ENCODE measurements at regions not wholly inside any gene's neighbourhood (a gene's known extent, or its start where the extent isn't known, plus 50 kb on each side); places are given as distances from the start of the nearest gene placed in this dataset.
A peak's percentile ranks its signal among the peaks of the same experiment; 100 is the strongest.

GRCh38 chr4:128709268-128709667 lies 100.2 kb upstream of the JADE1 start:
- TF ChIP-seq POLR2AphosphoS5 (IDR thresholded peaks at IDR 0.05) (no peak), POLR2A (IDR thresholded peaks at IDR 0.05) (no peak), CTCF (IDR thresholded peaks at IDR 0.05) (no peak)
- intact Hi-C loops (cut with DNase I; ENCODE audit: low total_unique reads), result no loop called here
- H3K27me3 ChIP-seq, result no peaks in the 10 kb centered on the region
- H3K4me1 ChIP-seq, result no peaks in the 10 kb centered on the region
- H3K36me3 ChIP-seq, result no peaks in the 10 kb centered on the region
- no peaks in the 10 kb centered on the region for H3K9me3 ChIP-seq
- H3K4me3 ChIP-seq, result no peak overlapping the region
- DNase-seq (ENCODE audit: low spot score in 2 of 2), result no peak
- no peak overlapping the region for H3K27ac ChIP-seq

GRCh38 chr4:128707864-128708263 lies 101.6 kb upstream of the JADE1 start:
- intact Hi-C loops (cut with DNase I; ENCODE audit: low total_unique reads), result no loop called here
- Histone ChIP-seq H3K4me3 (peak overlapping the region in 2 of 3 donors; percentile 4 to 13), H3K4me1 (no peaks in the 10 kb centered on the region), H3K27ac (peak overlapping the region in 1 of 2 donors; percentile 43), H3K27me3 (no peaks in the 10 kb centered on the region), H3K36me3 (no peaks in the 10 kb centered on the region), H3K9me3 (no peaks in the 10 kb centered on the region)
- TF ChIP-seq CTCF (IDR thresholded peaks at IDR 0.05), result no peak
- no peak for TF ChIP-seq POLR2AphosphoS5 (IDR thresholded peaks at IDR 0.05)
- no peak for DNase-seq (ENCODE audit: low spot score in 2 of 2)

- H3K36me3 ChIP-seq, result no peaks in the 10 kb centered on the region
- H3K9me3 ChIP-seq, result no peaks in the 10 kb centered on the region
- intact Hi-C loops (cut with DNase I; ENCODE audit: low total_unique reads), result no loop called here
- H3K27me3 ChIP-seq, result no peaks in the 10 kb centered on the region
- no peak for TF ChIP-seq CTCF (IDR thresholded peaks at IDR 0.05)
- no peak for TF ChIP-seq POLR2AphosphoS5 (IDR thresholded peaks at IDR 0.05)
- no peak for TF ChIP-seq POLR2A (IDR thresholded peaks at IDR 0.05)
- no peak overlapping the region for H3K4me3 ChIP-seq
- H3K4me1 ChIP-seq, result no peaks in the 10 kb centered on the region
- H3K27ac ChIP-seq, result no peak overlapping the region
- no peak for DNase-seq (ENCODE audit: low spot score in 2 of 2)
Observed at GRCh38 chr4:128703948-128704347, 105.6 kb upstream of the JADE1 start.

- H3K36me3 ChIP-seq, result no peaks in the 10 kb centered on the region
- no peak overlapping the region for H3K4me3 ChIP-seq
- intact Hi-C loops (cut with DNase I; ENCODE audit: low total_unique reads), result no loop called here
- H3K27ac ChIP-seq, result no peak overlapping the region
- H3K9me3 ChIP-seq, result no peaks in the 10 kb centered on the region
- no peak for DNase-seq (ENCODE audit: low spot score in 2 of 2)
- no peak for TF ChIP-seq CTCF (IDR thresholded peaks at IDR 0.05)
- TF ChIP-seq POLR2AphosphoS5 (IDR thresholded peaks at IDR 0.05), result no peak
- no peak for TF ChIP-seq POLR2A (IDR thresholded peaks at IDR 0.05)
- H3K4me1 ChIP-seq, result no peaks in the 10 kb centered on the region
- H3K27me3 ChIP-seq, result no peaks in the 10 kb centered on the region
Observed at GRCh38 chr4:128700659-128701350, 108.7 kb upstream of the JADE1 start.

- no peak overlapping the region for H3K4me3 ChIP-seq
Observed at GRCh38 chr4:128698386-128698785, 111.1 kb upstream of the JADE1 start.

More at GRCh38 chr4:128698386-128698785, 111.1 kb upstream of the JADE1 start:
- DNase-seq (ENCODE audit: low spot score in 2 of 2), result no peak
- intact Hi-C loops (cut with DNase I; ENCODE audit: low total_unique reads), result no loop called here
- Histone ChIP-seq H3K9me3 (no peaks in the 10 kb centered on the region), H3K4me1 (no peaks in the 10 kb centered on the region), H3K27ac (no peak overlapping the region), H3K27me3 (no peaks in the 10 kb centered on the region), H3K36me3 (no peaks in the 10 kb centered on the region)
- no peak for TF ChIP-seq POLR2A (IDR thresholded peaks at IDR 0.05)
- no peak for TF ChIP-seq POLR2AphosphoS5 (IDR thresholded peaks at IDR 0.05)
- TF ChIP-seq CTCF (IDR thresholded peaks at IDR 0.05), result no peak

Data from breast epithelium (tissue), 4 donors.